GM21717 (cell line): ENCODE measurements at regions not wholly inside any gene's neighbourhood (a gene's known extent, or its start where the extent isn't known, plus 50 kb on each side); places are given as distances from the start of the nearest gene placed in this dataset.
"Not testable (repeated sequence)": the region's sequence is repeated elsewhere in the genome, so short reads cannot be mapped to it uniquely, and the experiment has no call there.

Experiments used
- ATAC-seq: cut with Tn5 transposase; IDR thresholded peaks from one replicate; pipeline ENCODE4 v1.9.1; 2021; ENCODE audit warnings: mild to moderate bottlenecking, moderate library complexity; ENCODE audit not compliant: unreplicated experiment

DNA sequence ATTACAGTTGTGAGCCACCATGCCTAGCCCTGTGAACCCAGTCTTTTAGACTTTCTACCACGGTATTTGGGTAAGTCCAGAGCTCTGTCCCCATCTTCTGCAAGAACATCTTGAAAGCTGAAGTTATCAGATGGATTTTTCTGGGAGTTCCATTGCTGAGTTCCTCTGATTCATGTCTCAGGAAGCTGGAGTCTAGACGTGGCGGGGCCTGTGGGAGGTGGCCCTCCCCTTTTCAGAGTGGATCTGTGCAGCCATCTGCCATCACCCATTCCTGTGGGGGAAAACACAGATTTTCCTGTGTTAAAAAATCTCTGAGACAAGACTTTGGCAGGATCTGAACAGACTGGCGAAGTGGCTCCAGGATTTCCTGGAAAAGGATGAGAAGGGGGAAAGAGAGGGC, 234.3 kb downstream of the NPIPA7 start:
- ATAC-seq, result not testable (repeated sequence)

DNA sequence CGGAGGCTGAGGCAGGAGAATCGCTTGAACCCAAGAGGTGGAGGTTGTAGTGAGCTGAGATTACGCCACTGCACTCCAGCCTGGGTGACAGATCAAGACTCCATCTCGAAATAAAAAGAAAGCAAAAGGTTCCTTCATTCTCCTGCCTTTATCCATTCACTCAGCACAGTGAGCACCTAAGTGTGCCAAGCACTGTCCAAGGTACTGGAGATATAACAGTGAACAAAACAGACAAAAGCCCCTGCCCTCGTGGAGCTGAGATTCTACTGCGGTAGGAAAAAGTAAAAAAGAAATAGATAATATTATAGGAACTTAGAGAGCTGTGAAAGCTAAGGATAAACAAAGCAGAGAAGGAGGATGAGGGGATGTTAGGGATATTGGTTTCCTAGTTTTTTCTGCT, 235.5 kb downstream of the NPIPA7 start:
- not testable (repeated sequence) for ATAC-seq

- ATAC-seq, result not testable (repeated sequence)
Measured at GRCh38 chr16:16618963-16619465, 240.1 kb downstream of the NPIPA7 start.

DNA sequence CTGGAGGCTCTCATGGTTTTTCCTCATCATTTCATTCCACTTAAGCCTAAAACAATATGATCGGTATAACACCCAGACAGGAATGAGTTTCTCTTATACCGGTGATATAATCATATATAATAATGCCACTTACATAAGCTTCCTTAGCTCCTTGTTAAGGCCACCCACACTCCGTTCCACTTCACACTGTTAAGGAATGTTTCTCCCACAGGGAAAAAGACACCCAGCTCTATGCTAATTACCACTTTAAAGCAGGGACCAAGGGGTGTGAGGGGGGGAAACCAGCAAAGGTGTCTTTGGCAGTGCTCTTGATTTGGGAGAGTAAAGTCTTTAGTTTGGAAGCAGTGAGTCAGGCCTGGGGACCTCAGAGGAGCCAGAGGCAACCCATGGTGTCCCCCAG, 245.4 kb downstream of the NPIPA7 start:
- not testable (repeated sequence) for ATAC-seq

DNA sequence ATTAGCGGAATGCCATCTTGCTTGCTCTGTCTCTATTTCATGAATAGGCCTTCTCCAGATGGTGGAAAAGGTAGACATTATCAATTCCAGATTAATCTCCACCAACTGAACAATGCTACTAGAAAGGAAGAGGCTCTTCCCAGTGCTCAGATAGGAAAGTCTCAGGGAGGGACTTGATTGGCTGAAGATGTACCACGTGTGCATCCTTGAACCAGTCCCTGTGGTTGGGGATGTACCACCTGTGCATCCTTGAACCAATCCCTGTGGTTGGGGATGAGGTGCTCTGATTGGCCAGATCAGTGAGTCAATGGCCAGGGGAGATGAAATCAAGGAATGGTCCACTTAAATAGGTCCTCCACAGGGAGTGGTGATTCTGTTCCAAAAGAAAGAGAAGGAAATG, 246.2 kb downstream of the NPIPA7 start:
- not testable (repeated sequence) for ATAC-seq

DNA sequence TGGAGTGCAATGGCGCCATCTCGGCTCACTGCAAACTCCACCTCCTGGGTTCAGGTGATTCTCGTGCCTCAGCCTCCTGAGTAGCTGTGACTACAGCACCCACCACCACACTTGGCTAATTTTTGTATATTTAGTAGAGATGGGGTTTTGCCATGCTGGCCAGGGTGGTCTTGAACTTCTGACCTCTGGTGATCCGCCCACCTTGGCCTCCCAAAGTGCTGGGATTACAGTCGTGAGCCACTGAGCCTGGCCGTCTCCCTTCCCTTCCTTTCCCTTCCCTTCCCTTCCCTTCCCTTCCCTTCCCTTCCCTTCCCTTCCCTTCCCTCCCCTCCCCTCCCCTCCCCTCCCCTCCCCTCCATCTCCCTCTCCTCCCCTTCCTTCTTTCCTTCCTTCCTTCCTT, 248.9 kb downstream of the NPIPA7 start:
- ATAC-seq, result not testable (repeated sequence)

GRCh38 chr16:16638231-16638630, 259.3 kb downstream of the NPIPA7 start:
- not testable (repeated sequence) for ATAC-seq

GRCh38 chr16:16638714-16639113, 259.8 kb downstream of the NPIPA7 start:
- not testable (repeated sequence) for ATAC-seq

- not testable (repeated sequence) for ATAC-seq
Measured at GRCh38 chr16:16643828-16644227, 264.9 kb downstream of the NPIPA7 start.

DNA sequence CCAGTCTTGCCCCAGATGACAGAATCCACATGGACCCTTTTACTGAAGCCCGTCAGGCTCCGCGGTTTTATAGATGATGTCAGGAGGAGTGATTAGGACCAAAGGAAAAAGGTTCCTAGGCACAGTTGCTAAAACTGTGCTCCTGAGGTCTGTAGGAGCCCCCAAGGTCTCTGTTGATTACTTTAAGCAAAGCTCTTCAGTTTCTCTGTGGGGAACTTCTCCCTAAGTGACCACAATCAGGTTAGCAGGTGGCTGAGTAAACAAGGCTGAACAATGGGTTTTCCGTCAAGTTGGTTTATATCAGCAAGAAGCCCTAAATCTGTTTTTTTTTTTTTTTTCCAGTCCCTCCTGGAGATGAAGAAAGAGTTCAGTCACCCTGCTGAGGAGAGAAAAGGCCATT, 269.1 kb downstream of the NPIPA7 start:
- not testable (repeated sequence) for ATAC-seq

DNA sequence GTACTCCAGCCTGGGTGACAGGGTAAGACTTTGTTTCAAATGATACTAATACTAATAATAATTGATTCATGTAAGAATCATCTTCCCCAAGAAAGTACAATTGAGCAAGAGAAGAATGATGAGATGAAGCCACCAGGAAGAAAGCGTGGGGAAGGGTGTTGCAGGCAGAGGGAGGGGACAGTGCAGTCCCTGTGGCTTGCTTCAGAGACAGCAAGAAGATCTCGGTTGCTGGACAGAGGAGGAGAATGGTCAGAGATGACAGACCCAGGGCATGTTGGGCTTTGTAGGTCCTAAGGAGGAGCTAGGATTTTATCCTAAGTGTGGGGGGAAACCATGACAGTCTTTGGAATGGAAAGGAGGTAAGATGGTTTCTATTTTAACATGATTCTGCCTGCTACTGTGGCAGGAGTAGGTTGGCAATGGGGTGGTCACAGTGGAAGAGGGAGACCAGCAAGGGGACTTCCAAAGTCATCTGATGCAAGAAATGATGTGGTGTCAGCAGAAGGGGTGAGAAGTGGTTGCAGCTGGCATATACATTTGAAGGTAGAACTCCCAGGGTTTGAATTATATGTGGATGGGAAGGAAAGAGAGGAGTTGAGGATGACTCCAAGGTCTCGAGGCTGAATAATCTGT, 293.4 kb downstream of the NPIPA7 start:
- ATAC-seq, result not testable (repeated sequence)

DNA sequence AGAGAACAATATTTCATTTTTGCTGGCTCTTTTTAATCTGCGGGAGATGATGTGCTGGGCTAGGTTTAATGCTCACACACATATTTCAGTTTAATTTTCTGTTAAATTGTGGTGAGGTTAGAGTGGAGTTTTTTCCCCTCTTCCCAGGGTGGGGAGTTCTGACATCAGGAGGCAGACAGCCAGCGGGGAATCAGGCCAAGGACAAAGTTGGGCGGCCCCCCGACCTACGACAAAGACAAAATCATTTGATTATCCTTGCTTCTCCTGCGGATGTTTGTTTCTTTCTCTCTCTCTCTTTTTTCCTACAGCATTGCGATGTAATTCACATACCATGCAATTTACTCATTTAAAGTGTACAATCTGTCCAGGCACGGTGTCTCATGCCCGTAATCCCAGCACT, 295.9 kb downstream of the NPIPA7 start:
- ATAC-seq, result not testable (repeated sequence)

DNA sequence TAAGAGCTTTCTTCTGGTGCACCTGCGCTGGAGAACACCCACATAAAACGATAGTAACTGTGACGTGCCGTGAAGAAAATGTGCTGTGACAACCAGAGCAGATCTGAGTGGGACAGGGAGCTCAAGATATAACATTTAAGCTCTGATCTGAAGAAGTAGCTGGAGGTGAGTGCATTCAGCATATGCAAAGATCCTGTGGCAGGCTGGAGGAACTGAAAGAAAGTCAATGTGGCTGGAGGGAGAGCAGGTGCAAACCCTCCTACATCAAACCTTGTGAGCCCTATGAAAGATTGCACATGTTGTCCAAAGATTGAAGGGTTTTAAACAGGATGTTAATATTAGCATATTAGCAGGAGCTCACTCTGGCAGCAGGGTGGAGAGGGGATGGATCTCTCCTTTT, 342.9 kb downstream of the NPIPA7 start:
- not testable (repeated sequence) for ATAC-seq

DNA sequence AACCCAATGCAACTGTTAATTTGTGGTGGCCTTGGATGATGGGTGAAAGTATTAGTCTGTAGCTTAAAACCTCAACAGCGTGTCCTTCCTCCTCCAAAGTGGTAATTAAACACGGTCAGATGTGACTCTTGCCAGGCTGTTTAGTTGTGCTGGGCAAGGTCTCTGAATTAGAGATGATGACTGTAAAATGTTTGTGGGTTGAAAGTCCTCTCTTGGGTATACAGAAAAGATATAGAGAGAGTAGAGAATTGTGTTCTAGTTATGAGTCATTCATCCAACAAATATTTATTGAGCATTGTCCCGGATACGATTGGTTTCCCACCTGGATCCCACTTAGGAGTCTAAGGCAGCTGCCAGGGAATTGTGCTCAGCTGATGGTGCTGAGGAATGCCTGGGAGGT, 343.7 kb downstream of the NPIPA7 start:
- not testable (repeated sequence) for ATAC-seq

- not testable (repeated sequence) for ATAC-seq
Measured at GRCh38 chr16:16723819-16724519, 345.0 kb downstream of the NPIPA7 start.

DNA sequence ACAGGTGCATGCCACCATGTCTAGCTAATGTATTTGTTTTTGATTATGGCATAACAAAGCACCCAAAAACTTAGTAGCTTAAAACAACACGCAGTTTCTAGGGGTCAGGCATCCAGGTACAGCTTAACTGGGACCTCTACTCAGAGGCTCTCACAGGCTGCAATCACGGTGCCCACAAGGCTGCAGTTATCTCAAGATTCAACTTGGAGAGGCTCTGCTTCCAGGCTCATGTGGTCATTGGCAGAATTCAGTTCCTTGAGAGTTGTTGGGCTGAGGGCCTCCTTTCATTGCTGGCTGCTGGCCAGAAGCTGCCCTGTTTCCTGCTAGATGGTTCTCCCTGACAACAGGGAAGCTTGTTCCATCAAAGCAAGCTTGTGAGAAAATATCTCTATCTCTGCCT, 348.1 kb downstream of the NPIPA7 start:
- ATAC-seq, result not testable (repeated sequence)

- not testable (repeated sequence) for ATAC-seq
Measured at GRCh38 chr16:16742573-16742972, 363.6 kb downstream of the NPIPA7 start.

DNA sequence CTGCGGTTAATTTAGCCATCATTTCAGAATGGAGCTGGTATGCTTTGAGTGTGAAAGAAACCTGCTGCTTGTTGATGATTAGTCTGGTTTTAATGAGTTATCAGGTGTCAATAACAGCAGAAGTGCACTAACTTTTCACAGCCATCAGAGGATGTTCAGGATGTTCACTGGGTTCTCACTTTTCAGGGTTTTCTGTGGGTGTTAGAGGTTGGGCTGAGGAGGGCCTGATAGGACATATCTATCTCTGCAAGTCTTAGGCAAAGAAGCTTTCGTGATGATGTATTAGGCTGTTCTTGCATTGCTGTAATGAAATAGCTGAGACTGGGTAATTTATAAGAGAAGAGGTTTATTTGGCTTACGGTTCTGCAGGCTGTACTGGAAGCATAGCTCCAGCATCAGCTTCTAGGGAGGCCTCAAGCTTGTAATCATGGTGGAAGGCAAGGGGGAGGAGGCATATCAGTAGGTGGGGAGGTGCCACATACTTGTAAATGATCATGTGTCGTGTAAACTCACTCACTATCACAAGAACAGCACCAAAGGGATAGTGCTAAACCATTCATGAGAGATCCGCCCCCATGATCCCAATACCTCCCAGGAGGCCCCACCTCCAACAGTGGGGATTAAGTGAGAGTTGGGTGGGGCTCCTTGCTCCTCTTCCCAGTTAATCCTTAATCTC, 376.2 kb downstream of the NPIPA7 start:
- ATAC-seq, result not testable (repeated sequence)

- ATAC-seq, result no peak
Measured at GRCh38 chr16:16763449-16763848, 384.5 kb downstream of the NPIPA7 start.

- not testable (repeated sequence) for ATAC-seq
Measured at GRCh38 chr16:16770717-16771116, 391.8 kb downstream of the NPIPA7 start.

DNA sequence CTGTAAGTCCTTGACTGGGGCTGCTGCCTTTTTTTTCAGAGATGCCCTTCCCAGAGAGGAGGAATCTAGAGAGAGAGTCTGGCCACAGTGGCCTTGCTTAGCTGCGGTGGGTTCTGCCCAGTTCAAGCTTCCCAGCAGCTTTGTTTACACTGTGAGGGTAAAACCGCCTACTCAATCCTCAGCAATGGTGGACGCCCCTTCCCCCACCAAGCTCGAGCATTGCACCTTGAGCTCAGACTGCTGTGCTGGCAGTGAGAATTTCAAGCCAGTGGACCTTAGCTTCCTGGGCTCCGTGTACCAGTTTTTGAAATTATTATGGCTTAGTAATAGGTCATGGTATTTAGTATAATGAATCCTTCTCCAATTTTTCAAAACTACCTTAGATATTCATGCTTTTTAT, 395.4 kb downstream of the NPIPA7 start:
- no peak for ATAC-seq

GRCh38 chr16:16778332-16778731, 399.4 kb downstream of the NPIPA7 start:
- no peak for ATAC-seq
